ENCODE measurements at regions not wholly inside any gene's neighbourhood (a gene's known extent, or its start where the extent isn't known, plus 50 kb on each side); places are given as distances from the start of the nearest gene placed in this dataset.

GRCh38 chr5:158069838-158070237 is 210.9 kb upstream of the CLINT1 start:
- TF ChIP-seq CTCF (IDR thresholded peaks at IDR 0.05) (no peak), EP300 (IDR thresholded peaks at IDR 0.05) (no peak), POLR2AphosphoS5 (IDR thresholded peaks at IDR 0.05) (no peak)
